OCI-LY7 (cell line): ENCODE measurements at regions not wholly inside any gene's neighbourhood (a gene's known extent, or its start where the extent isn't known, plus 50 kb on each side); places are given as distances from the start of the nearest gene placed in this dataset.

Source experiments
- BruUV-seq: library from RNA; stranded (reverse); fragments of 400-500 nt; replicated peaks from 2 replicates; lab custom pipeline; 2021; lab: Mats Ljungman, UMichigan
- CTCF ChIA-PET: fragments of 300-600 bp; sonication (Branson Sonifier 250); formaldehyde crosslinking; loops from one replicate; lab custom pipeline; 2022; ENCODE audit warnings: antibody characterized with exemption; ENCODE audit not compliant: unreplicated experiment; lab: Charles Lee
- POLR2A ChIA-PET: fragments of 300-600 bp; sonication (Branson Sonifier 250); formaldehyde crosslinking; loops from one replicate; lab custom pipeline; 2022; ENCODE audit warnings: antibody characterized with exemption; lab: Charles Lee
- DNase-seq: peaks from one replicate; pipeline ENCODE4 v3.0.0-alpha.2; 2015; ENCODE audit warnings: low spot score
- H2AFZ ChIP-seq: fragments of 200-600 bp; sonication (generic), shearing (Covaris generic); 2 replicates; pipeline ENCODE4 v1.6.1; 2014; ENCODE audit warnings: mild to moderate bottlenecking, antibody characterized with exemption, low read length, moderate library complexity
- H3K27ac ChIP-seq: fragments of 200-600 bp; sonication (generic); 2 replicates; pipeline ENCODE4 v1.5.1; 2014; ENCODE audit warnings: mixed run types, low read depth, mild to moderate bottlenecking, moderate library complexity, low read length, inconsistent platforms; ENCODE audit not compliant: poor library complexity, severe bottlenecking
- H3K36me3 ChIP-seq: fragments of 200-600 bp; sonication (generic); 2 replicates; pipeline ENCODE4 v1.6.1; 2014; ENCODE audit warnings: mild to moderate bottlenecking, antibody characterized with exemption, low read length, moderate library complexity, mixed read lengths; ENCODE audit not compliant: insufficient read depth
- H3K4me1 ChIP-seq: fragments of 200-600 bp; sonication (generic); 2 replicates; pipeline ENCODE4 v1.5.1; 2014; ENCODE audit warnings: mild to moderate bottlenecking, low read length; ENCODE audit not compliant: insufficient read depth, poor library complexity, severe bottlenecking
- H3K4me2 ChIP-seq: fragments of 200-600 bp; sonication (generic); 2 replicates; pipeline ENCODE4 v1.6.1; 2014; ENCODE audit warnings: mild to moderate bottlenecking, low read length
- H3K4me3 ChIP-seq: fragments of 200-600 bp; sonication (generic); 2 replicates; pipeline ENCODE4 v1.5.1; 2014; ENCODE audit warnings: mild to moderate bottlenecking, low read depth, low read length; ENCODE audit not compliant: poor library complexity, severe bottlenecking
- H3K79me2 ChIP-seq: fragments of 200-600 bp; sonication (generic); 2 replicates; pipeline ENCODE4 v1.6.1; 2016; ENCODE audit warnings: low read depth, mild to moderate bottlenecking, low read length, moderate library complexity, mixed read lengths; ENCODE audit not compliant: insufficient read depth
- H3K9me2 ChIP-seq: fragments of 200-600 bp; sonication (generic); 2 replicates; pipeline ENCODE4 v1.6.1; 2016; ENCODE audit warnings: mild to moderate bottlenecking, low read length, mixed read lengths; ENCODE audit not compliant: insufficient read depth
- H3K9me3 ChIP-seq: fragments of 200-600 bp; sonication (generic); 2 replicates; pipeline ENCODE4 v1.6.1; 2014; ENCODE audit warnings: mild to moderate bottlenecking, mixed run types, low read length, mixed read lengths
- H4K20me1 ChIP-seq: fragments of 200-600 bp; sonication (generic); 2 replicates; pipeline ENCODE4 v1.6.1; 2014; ENCODE audit warnings: mild to moderate bottlenecking, antibody characterized with exemption, low read length, moderate library complexity, mixed read lengths; ENCODE audit not compliant: insufficient read depth
- EZH2phosphoT487 ChIP-seq: fragments of 200-600 bp; sonication (generic); IDR thresholded peaks from 2 replicates; pipeline ENCODE4 v1.6.1; 2018; ENCODE audit warnings: low read depth, borderline replicate concordance, mild to moderate bottlenecking, mixed run types, antibody characterized with exemption, low read length, moderate library complexity, mixed read lengths
- intact Hi-C: fragments of 100-400 bp; cut with micrococcal nuclease; formaldehyde crosslinking; loops from one replicate; pipeline ENCODE4 v1.10.0; 2022; ENCODE audit not compliant: unreplicated experiment
- TF ChIP-seq, protein P1 (sequence below): fragments of 200-600 bp; sonication (generic); conservative IDR thresholded peaks from 2 replicates; pipeline ENCODE4 v1.5.1; 2014; ENCODE audit warnings: mild to moderate bottlenecking, antibody characterized with exemption, low read length, moderate library complexity, mixed read lengths

DNA sequence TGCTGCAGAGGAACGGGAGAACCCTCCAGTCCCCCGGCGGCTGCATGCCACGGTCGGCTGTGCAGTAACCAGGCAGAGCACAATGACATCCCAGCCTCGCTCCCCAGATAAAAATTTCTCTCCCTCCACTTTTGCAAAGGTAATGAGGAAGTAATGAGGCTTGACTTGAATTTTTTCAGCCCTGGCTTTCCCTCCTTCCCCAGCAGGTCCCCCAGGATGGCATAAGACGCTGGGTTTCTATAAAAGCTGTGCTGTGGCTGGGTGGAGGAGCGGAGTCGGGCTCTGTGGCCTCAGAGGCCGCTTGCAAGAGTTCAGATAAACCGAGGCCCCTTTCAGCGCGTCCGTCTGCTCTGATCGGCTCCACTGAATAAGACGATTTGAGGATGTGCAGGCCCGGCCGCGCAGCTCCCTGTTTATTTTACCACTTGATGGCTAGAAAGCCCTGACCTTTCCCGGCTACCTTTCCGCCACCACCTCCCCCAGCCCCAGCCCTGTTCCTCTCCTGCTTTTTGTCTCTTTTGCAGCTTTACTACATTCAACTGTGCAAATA is 351.9 kb upstream of the IRX2 start:
- Histone ChIP-seq H2AFZ (no peak overlapping the region), H3K4me2 (no peak overlapping the region), H3K4me1 (no peaks in the 10 kb centered on the region), H3K27ac (no peak overlapping the region), H3K4me3 (no peak overlapping the region), H4K20me1 (no peaks in the 10 kb centered on the region), H3K9me2 (no peaks in the 10 kb centered on the region), H3K79me2 (no peaks in the 10 kb centered on the region), H3K36me3 (no peaks in the 10 kb centered on the region), H3K9me3 (no peaks in the 10 kb centered on the region)
- no peak for DNase-seq
- no peak for TF ChIP-seq EZH2phosphoT487
- TF ChIP-seq, protein P1, sequence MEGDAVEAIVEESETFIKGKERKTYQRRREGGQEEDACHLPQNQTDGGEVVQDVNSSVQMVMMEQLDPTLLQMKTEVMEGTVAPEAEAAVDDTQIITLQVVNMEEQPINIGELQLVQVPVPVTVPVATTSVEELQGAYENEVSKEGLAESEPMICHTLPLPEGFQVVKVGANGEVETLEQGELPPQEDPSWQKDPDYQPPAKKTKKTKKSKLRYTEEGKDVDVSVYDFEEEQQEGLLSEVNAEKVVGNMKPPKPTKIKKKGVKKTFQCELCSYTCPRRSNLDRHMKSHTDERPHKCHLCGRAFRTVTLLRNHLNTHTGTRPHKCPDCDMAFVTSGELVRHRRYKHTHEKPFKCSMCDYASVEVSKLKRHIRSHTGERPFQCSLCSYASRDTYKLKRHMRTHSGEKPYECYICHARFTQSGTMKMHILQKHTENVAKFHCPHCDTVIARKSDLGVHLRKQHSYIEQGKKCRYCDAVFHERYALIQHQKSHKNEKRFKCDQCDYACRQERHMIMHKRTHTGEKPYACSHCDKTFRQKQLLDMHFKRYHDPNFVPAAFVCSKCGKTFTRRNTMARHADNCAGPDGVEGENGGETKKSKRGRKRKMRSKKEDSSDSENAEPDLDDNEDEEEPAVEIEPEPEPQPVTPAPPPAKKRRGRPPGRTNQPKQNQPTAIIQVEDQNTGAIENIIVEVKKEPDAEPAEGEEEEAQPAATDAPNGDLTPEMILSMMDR: no peak
- no TSS peak for BruUV-seq
- POLR2A ChIA-PET: no interaction called here
- CTCF ChIA-PET: no interaction called here
- intact Hi-C loops: no loop called here

DNA sequence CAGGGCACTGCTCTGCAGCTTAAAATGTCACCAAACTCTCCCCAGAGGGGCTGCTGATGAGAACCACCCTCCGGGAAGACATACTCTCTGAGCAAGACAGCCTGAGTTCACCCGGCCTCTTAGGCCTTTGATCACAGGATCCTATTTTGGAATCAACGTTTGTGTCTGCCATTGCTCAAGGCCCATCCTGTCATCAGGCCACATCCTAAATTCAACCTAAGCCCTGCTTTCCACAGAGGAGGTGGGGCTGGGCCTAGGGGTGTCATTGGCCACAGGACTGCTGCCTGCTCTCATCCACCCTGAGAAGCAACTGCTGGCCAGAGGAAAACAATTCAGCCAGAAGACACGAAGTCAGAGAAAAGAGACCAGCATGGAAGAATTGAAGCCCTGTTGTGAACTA is 351.1 kb upstream of the IRX2 start:
- TF ChIP-seq, protein P1: no peak
- no peak for TF ChIP-seq EZH2phosphoT487
- no peaks in the 10 kb centered on the region for H3K79me2 ChIP-seq
- no peak overlapping the region for H2AFZ ChIP-seq
- BruUV-seq: no TSS peak
- H3K9me2 ChIP-seq: no peaks in the 10 kb centered on the region
- H3K9me3 ChIP-seq: no peaks in the 10 kb centered on the region
- DNase-seq: no peak
- H4K20me1 ChIP-seq: no peaks in the 10 kb centered on the region
- no peak overlapping the region for H3K27ac ChIP-seq
- no peaks in the 10 kb centered on the region for H3K36me3 ChIP-seq
- intact Hi-C loops: no loop called here
- H3K4me1 ChIP-seq: no peaks in the 10 kb centered on the region
- ChIA-PET CTCF (no interaction called here), POLR2A (no interaction called here)
- no peak overlapping the region for H3K4me3 ChIP-seq
- H3K4me2 ChIP-seq: no peak overlapping the region

DNA sequence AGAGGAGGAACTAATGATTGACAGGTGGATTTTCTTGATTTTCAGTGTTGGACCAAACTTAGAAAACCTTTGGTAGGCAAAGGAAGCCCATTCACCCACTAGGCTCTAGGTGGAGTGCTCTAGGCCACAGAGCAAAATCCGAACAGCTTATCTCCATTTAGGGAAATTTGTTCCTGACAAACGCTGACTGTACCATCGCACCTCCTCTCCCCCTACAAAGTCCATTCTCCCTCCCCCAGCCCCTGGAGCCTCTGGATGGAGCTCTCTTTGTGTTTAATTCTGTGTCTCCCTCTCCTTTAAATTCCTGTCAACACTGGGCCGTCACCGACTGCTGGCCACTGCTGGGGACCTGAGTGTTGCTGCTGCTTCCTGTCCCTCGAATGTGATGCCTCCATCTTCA is 350.1 kb upstream of the IRX2 start:
- TF ChIP-seq EZH2phosphoT487: no peak
- TF ChIP-seq, protein P1: no peak
- Histone ChIP-seq H3K4me1 (no peaks in the 10 kb centered on the region), H3K9me3 (no peaks in the 10 kb centered on the region), H3K4me2 (no peak overlapping the region), H3K36me3 (no peaks in the 10 kb centered on the region), H2AFZ (no peak overlapping the region), H3K79me2 (no peaks in the 10 kb centered on the region), H4K20me1 (no peaks in the 10 kb centered on the region), H3K9me2 (no peaks in the 10 kb centered on the region), H3K27ac (no peak overlapping the region), H3K4me3 (no peak overlapping the region)
- no TSS peak for BruUV-seq
- no peak for DNase-seq
- POLR2A ChIA-PET: no interaction called here
- intact Hi-C loops: no loop called here
- CTCF ChIA-PET: no interaction called here
